ENCODE measurements at regions not wholly inside any gene's neighbourhood (a gene's known extent, or its start where the extent isn't known, plus 50 kb on each side); places are given as distances from the start of the nearest gene placed in this dataset.

- no peaks in the 10 kb centered on the region for H3K36me3 Mint-ChIP-seq (ENCODE audit: low read depth)
- H3K9ac ChIP-seq (ENCODE audit: extremely low read depth, low read length, poor library complexity, severe bottlenecking), result no peak overlapping the region
- no peaks in the 10 kb centered on the region for H3K4me1 ChIP-seq (ENCODE audit: control insufficient read depth, insufficient read depth, low read length)
- no peak overlapping the region for H3K27ac ChIP-seq (ENCODE audit: low read depth, low read length)
- no peaks in the 10 kb centered on the region for H3K4me1 Mint-ChIP-seq
- no peak overlapping the region for H3K4me3 Mint-ChIP-seq
- peaks cover 21% of the 10 kb centered on the region for H3K9me3 Mint-ChIP-seq
- H3K4me3 ChIP-seq (ENCODE audit: low read length), result no peak overlapping the region
- no peaks in the 10 kb centered on the region for H3K27me3 Mint-ChIP-seq (ENCODE audit: insufficient read depth)
- no peaks in the 10 kb centered on the region for H3K27me3 ChIP-seq (ENCODE audit: control insufficient read depth, insufficient read depth, low read length, poor library complexity, severe bottlenecking)
- H3K36me3 ChIP-seq (ENCODE audit: control insufficient read depth, insufficient read depth, low read length), result no peaks in the 10 kb centered on the region
- no peak for TF ChIP-seq CTCF (conservative IDR thresholded peaks at IDR 0.05)
- no peak for DNase-seq
- 82 to 93% methylated on average over 2 of the region's 2 CpGs for WGBS, 2 experiments (ENCODE audit: insufficient coverage in 1 of 2, insufficient read length in 1 of 2)
- H3K27ac Mint-ChIP-seq, result no peak overlapping the region
- no peaks in the 10 kb centered on the region for H3K9me3 ChIP-seq (ENCODE audit: control insufficient read depth, low read length)
These were observed 334.9 kb upstream of the ID4 start for GRCh38 chr6:19502301-19502700.

DNA sequence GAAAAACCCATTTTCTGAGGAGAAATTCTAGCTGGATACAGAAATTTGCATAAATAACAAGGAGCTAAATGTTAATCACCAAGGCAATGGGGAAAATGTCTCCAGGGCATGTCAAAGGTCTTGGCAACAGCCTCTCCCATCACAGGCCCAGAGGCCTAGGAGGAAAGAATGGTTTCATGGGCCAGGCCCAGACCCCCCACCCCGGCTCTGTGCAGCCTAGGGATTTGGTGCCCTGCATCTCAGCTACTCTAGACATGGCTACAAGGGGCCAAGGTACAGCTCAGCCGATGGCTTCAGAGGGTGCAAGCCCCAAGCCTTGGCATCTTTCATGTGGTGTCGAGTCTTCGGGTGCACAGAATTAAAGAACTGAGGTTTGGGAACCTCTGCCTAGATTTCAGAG is 321.2 kb upstream of the ID4 start:
- DNase-seq, result no peak
- no peaks in the 10 kb centered on the region for H3K4me1 Mint-ChIP-seq
- H3K36me3 Mint-ChIP-seq (ENCODE audit: low read depth), result peaks cover 3% of the 10 kb centered on the region
- Histone ChIP-seq H3K4me3 (ENCODE audit: low read length) (no peak overlapping the region), H3K27me3 (ENCODE audit: control insufficient read depth, insufficient read depth, low read length, poor library complexity, severe bottlenecking) (no peaks in the 10 kb centered on the region), H3K9me3 (ENCODE audit: control insufficient read depth, low read length) (peaks cover 31% of the 10 kb centered on the region), H3K4me1 (ENCODE audit: control insufficient read depth, insufficient read depth, low read length) (no peaks in the 10 kb centered on the region), H3K27ac (ENCODE audit: low read depth, low read length) (no peak overlapping the region), H3K36me3 (ENCODE audit: control insufficient read depth, insufficient read depth, low read length) (no peaks in the 10 kb centered on the region), H3K9ac (ENCODE audit: extremely low read depth, low read length, poor library complexity, severe bottlenecking) (no peak overlapping the region)
- WGBS, 2 experiments (ENCODE audit: insufficient coverage in 1 of 2, insufficient read length in 1 of 2), result 89 to 93% methylated on average over 2 to 4 of the region's 4 CpGs
- no peak for TF ChIP-seq CTCF (conservative IDR thresholded peaks at IDR 0.05)
- peaks cover 41% of the 10 kb centered on the region for H3K9me3 Mint-ChIP-seq
- no peak overlapping the region for H3K27ac Mint-ChIP-seq
- no peaks in the 10 kb centered on the region for H3K27me3 Mint-ChIP-seq (ENCODE audit: insufficient read depth)
- no peak overlapping the region for H3K4me3 Mint-ChIP-seq

- Histone ChIP-seq H3K4me3 (ENCODE audit: low read length) (no peak overlapping the region), H3K9me3 (ENCODE audit: control insufficient read depth, low read length) (peaks cover 19% of the 10 kb centered on the region), H3K36me3 (ENCODE audit: control insufficient read depth, insufficient read depth, low read length) (no peaks in the 10 kb centered on the region), H3K27me3 (ENCODE audit: control insufficient read depth, insufficient read depth, low read length, poor library complexity, severe bottlenecking) (no peaks in the 10 kb centered on the region), H3K27ac (ENCODE audit: low read depth, low read length) (no peak overlapping the region), H3K4me1 (ENCODE audit: control insufficient read depth, insufficient read depth, low read length) (no peaks in the 10 kb centered on the region), H3K9ac (ENCODE audit: extremely low read depth, low read length, poor library complexity, severe bottlenecking) (no peak overlapping the region)
- Mint-ChIP-seq H3K27me3 (ENCODE audit: insufficient read depth) (no peaks in the 10 kb centered on the region), H3K4me1 (no peaks in the 10 kb centered on the region), H3K4me3 (no peak overlapping the region), H3K27ac (no peak overlapping the region), H3K9me3 (peaks cover 28% of the 10 kb centered on the region), H3K36me3 (ENCODE audit: low read depth) (peaks cover 3% of the 10 kb centered on the region)
- WGBS, 2 experiments (ENCODE audit: insufficient coverage in 1 of 2, insufficient read length in 1 of 2), result 96% methylated on average over 2 of the region's 2 CpGs; no CpG with 5 or more reads in 1 of the 2 experiments
- DNase-seq, result no peak
- no peak for TF ChIP-seq CTCF (conservative IDR thresholded peaks at IDR 0.05)
These were observed 317.2 kb upstream of the ID4 start for GRCh38 chr6:19519941-19520340.

Measured in endodermal cell (in vitro differentiated cells).